GM23248 (cell line): ENCODE measurements at regions not wholly inside any gene's neighbourhood (a gene's known extent, or its start where the extent isn't known, plus 50 kb on each side); places are given as distances from the start of the nearest gene placed in this dataset.

Experiments
- DNase-seq: peaks from one replicate; pipeline ENCODE4 v3.0.0-alpha.2; 2015
- H2AFZ ChIP-seq: fragments of 200-600 bp; sonication (generic); 2 replicates; pipeline ENCODE4 v1.6.1; 2016; ENCODE audit warnings: antibody characterized with exemption
- H3F3A ChIP-seq: fragments of 200-600 bp; sonication (generic); 2 replicates; pipeline ENCODE4 v1.6.1; 2016; ENCODE audit warnings: mild to moderate bottlenecking, antibody characterized with exemption, mixed run types; ENCODE audit not compliant: insufficient read depth
- H3K27ac ChIP-seq: fragments of 200-600 bp; sonication (generic); 2 replicates; pipeline ENCODE4 v1.5.1; 2016; ENCODE audit warnings: mild to moderate bottlenecking
- H3K27me3 ChIP-seq: fragments of 200-600 bp; sonication (generic); replicated peaks from 2 replicates; pipeline ENCODE4 v1.6.1; 2016; ENCODE audit warnings: mild to moderate bottlenecking; ENCODE audit not compliant: insufficient read depth
- H3K36me3 ChIP-seq: fragments of 200-600 bp; sonication (generic); 2 replicates; pipeline ENCODE4 v1.6.1; 2016; ENCODE audit warnings: low read depth, mild to moderate bottlenecking
- H3K4me1 ChIP-seq: fragments of 200-600 bp; sonication (generic); 2 replicates; pipeline ENCODE4 v1.6.1; 2016; ENCODE audit warnings: mild to moderate bottlenecking; ENCODE audit not compliant: insufficient read depth
- H3K4me2 ChIP-seq: fragments of 200-600 bp; sonication (generic); one replicate; pipeline ENCODE4 v1.6.1; 2016; ENCODE audit warnings: mild to moderate bottlenecking; ENCODE audit not compliant: unreplicated experiment
- H3K4me3 ChIP-seq: fragments of 200-600 bp; sonication (generic); 2 replicates; pipeline ENCODE4 v1.5.1; 2016; ENCODE audit warnings: mild to moderate bottlenecking
- H3K79me2 ChIP-seq: fragments of 200-600 bp; sonication (generic); 2 replicates; pipeline ENCODE4 v1.6.1; 2016; ENCODE audit warnings: mild to moderate bottlenecking; ENCODE audit not compliant: insufficient read depth
- H3K9ac ChIP-seq: fragments of 200-600 bp; sonication (generic); 2 replicates; pipeline ENCODE4 v1.6.1; 2016; ENCODE audit warnings: mild to moderate bottlenecking
- H3K9me2 ChIP-seq: fragments of 200-600 bp; sonication (generic); 2 replicates; pipeline ENCODE4 v1.6.1; 2016; ENCODE audit warnings: mixed run types, mild to moderate bottlenecking, moderate library complexity; ENCODE audit not compliant: insufficient read depth
- H3K9me3 ChIP-seq: fragments of 200-600 bp; sonication (generic); one replicate; pipeline ENCODE4 v1.6.1; 2017; ENCODE audit warnings: low read depth
- H4K20me1 ChIP-seq: fragments of 200-600 bp; sonication (generic); 2 replicates; pipeline ENCODE4 v1.6.0; 2016; ENCODE audit not compliant: insufficient read depth
- EZH2 ChIP-seq: fragments of 200-600 bp; sonication (generic); IDR thresholded peaks from 2 replicates; pipeline ENCODE4 v1.6.1; 2018; ENCODE audit warnings: antibody characterized with exemption, mild to moderate bottlenecking; ENCODE audit not compliant: insufficient read depth, poor library complexity, severe bottlenecking
- EZH2phosphoT487 ChIP-seq: fragments of 200-600 bp; sonication (generic); IDR thresholded peaks from 2 replicates; pipeline ENCODE4 v1.6.1; 2018; ENCODE audit warnings: antibody characterized with exemption, moderate library complexity, mild to moderate bottlenecking, low read depth; ENCODE audit not compliant: insufficient read depth
- WGBS, 2 experiments: methylation state at CpG; one replicate each; pipeline ENCODE4 v1.1.6; 2015 to 2017; ENCODE audit warnings: low lambda C conversion rate in 2 of 2, low coverage in 1 of 2; ENCODE audit errors: missing lambda C conversion rate in 2 of 2; 5-methylcytosine and 5-hydroxymethylcytosine counted together
- in situ Hi-C: fragments of 300-500 bp; cut with MboI; formaldehyde crosslinking; loops from 2 replicates; pipeline ENCODE4 v1.15.0; 2020

GRCh38 chr17:65470783-65471182 is 90.7 kb downstream of the AXIN2 start:
- no peaks in the 10 kb centered on the region for H3K9me3 ChIP-seq
- H3K27ac ChIP-seq, result no peak overlapping the region
- no peaks in the 10 kb centered on the region for H4K20me1 ChIP-seq
- H3K36me3 ChIP-seq, result no peaks in the 10 kb centered on the region
- peaks cover 8% of the 10 kb centered on the region for H3K4me1 ChIP-seq
- WGBS, 2 experiments, result 54 to 67% methylated on average over 4 of the region's 4 CpGs
- H2AFZ ChIP-seq, result no peak overlapping the region
- DNase-seq, result no peak
- H3K9me2 ChIP-seq, result no peaks in the 10 kb centered on the region
- H3K4me3 ChIP-seq, result no peak overlapping the region
- H3K9ac ChIP-seq, result no peak overlapping the region
- H3F3A ChIP-seq, result 0 out of 2 replicates have a peak, but pooled peaks cover 8% of the 10 kb centered on the region
- H3K4me2 ChIP-seq, result no peak overlapping the region
- no peaks in the 10 kb centered on the region for H3K79me2 ChIP-seq
- TF ChIP-seq EZH2 (no peak), EZH2phosphoT487 (no peak)
- in situ Hi-C loops, result no loop called here
- peaks cover 7% of the 10 kb centered on the region for H3K27me3 ChIP-seq

- Histone ChIP-seq H3K36me3 (no peaks in the 10 kb centered on the region), H3K4me3 (no peak overlapping the region), H3F3A (0 out of 2 replicates have a peak, but pooled peaks cover 8% of the 10 kb centered on the region), H3K79me2 (no peaks in the 10 kb centered on the region), H3K9me2 (no peaks in the 10 kb centered on the region), H3K4me1 (peaks cover 7% of the 10 kb centered on the region), H3K9me3 (no peaks in the 10 kb centered on the region), H4K20me1 (no peaks in the 10 kb centered on the region), H3K27ac (no peak overlapping the region), H3K4me2 (no peak overlapping the region), H2AFZ (no peak overlapping the region), H3K9ac (no peak overlapping the region), H3K27me3 (peaks cover 3% of the 10 kb centered on the region; the same call in 1 of the 2 replicates)
- in situ Hi-C loops, result no loop called here
- WGBS, 2 experiments, result 71 to 75% methylated on average over 5 of the region's 5 CpGs
- no peak for DNase-seq
- TF ChIP-seq EZH2phosphoT487 (no peak), EZH2 (no peak)
Observed at GRCh38 chr17:65468321-65468720, 93.1 kb downstream of the AXIN2 start.

GRCh38 chr17:65467156-65467555 is 94.3 kb downstream of the AXIN2 start:
- in situ Hi-C loops, result no loop called here
- DNase-seq, result no peak
- no peak overlapping the region for H3K27ac ChIP-seq

GRCh38 chr17:65466547-65466946 is 94.9 kb downstream of the AXIN2 start:
- Histone ChIP-seq H3K27ac (no peak overlapping the region), H3K79me2 (no peaks in the 10 kb centered on the region), H3K4me3 (no peak overlapping the region), H3F3A (no peaks in the 10 kb centered on the region), H3K36me3 (no peaks in the 10 kb centered on the region), H4K20me1 (no peaks in the 10 kb centered on the region), H2AFZ (no peak overlapping the region), H3K9ac (no peak overlapping the region), H3K9me3 (no peaks in the 10 kb centered on the region), H3K4me1 (no peaks in the 10 kb centered on the region), H3K9me2 (no peaks in the 10 kb centered on the region), H3K27me3 (peaks cover 7% of the 10 kb centered on the region; the same call in 1 of the 2 replicates), H3K4me2 (no peak overlapping the region)
- whole genome bisulfite sequencing, 2 experiments, result 79 to 84% methylated on average over 6 of the region's 6 CpGs
- in situ Hi-C loops, result no loop called here
- TF ChIP-seq EZH2 (no peak), EZH2phosphoT487 (no peak)
- no peak for DNase-seq

More at GRCh38 chr17:65467156-65467555, 94.3 kb downstream of the AXIN2 start:
- no peaks in the 10 kb centered on the region for H3K9me2 ChIP-seq
- peaks cover 3% of the 10 kb centered on the region; the same call in 1 of the 2 replicates for H3K27me3 ChIP-seq
- H3K4me1 ChIP-seq, result no peaks in the 10 kb centered on the region
- no peak overlapping the region for H2AFZ ChIP-seq
- no peaks in the 10 kb centered on the region for H3K36me3 ChIP-seq
- H3K9ac ChIP-seq, result no peak overlapping the region
- TF ChIP-seq EZH2 (no peak), EZH2phosphoT487 (no peak)
- H3K4me2 ChIP-seq, result no peak overlapping the region
- 86% methylated on average over 5 of the region's 5 CpGs for WGBS, 2 experiments
- no peaks in the 10 kb centered on the region for H4K20me1 ChIP-seq
- H3F3A ChIP-seq, result no peaks in the 10 kb centered on the region
- no peak overlapping the region for H3K4me3 ChIP-seq
- H3K9me3 ChIP-seq, result no peaks in the 10 kb centered on the region
- no peaks in the 10 kb centered on the region for H3K79me2 ChIP-seq

GRCh38 chr17:65463242-65463641 is 98.2 kb downstream of the AXIN2 start:
- in situ Hi-C loops, result no loop called here
- no peak for TF ChIP-seq EZH2
- TF ChIP-seq EZH2phosphoT487, result no peak

More at GRCh38 chr17:65463242-65463641, 98.2 kb downstream of the AXIN2 start:
- 62 to 63% methylated on average over 9 of the region's 9 CpGs for WGBS, 2 experiments
- Histone ChIP-seq H3K27me3 (peaks cover 4% of the 10 kb centered on the region; the same call in 1 of the 2 replicates), H3K4me3 (no peak overlapping the region), H3K27ac (no peak overlapping the region), H3K4me1 (no peaks in the 10 kb centered on the region), H4K20me1 (no peaks in the 10 kb centered on the region), H3K9ac (no peak overlapping the region), H2AFZ (no peak overlapping the region), H3F3A (no peaks in the 10 kb centered on the region), H3K36me3 (no peaks in the 10 kb centered on the region), H3K9me3 (no peaks in the 10 kb centered on the region), H3K79me2 (no peaks in the 10 kb centered on the region), H3K9me2 (no peaks in the 10 kb centered on the region), H3K4me2 (no peak overlapping the region)
- DNase-seq, result peak; percentile 35
